GM20000 (cell line): ENCODE measurements at regions not wholly inside any gene's neighbourhood (a gene's known extent, or its start where the extent isn't known, plus 50 kb on each side); places are given as distances from the start of the nearest gene placed in this dataset.

Experiments
- DNase-seq: peaks from one replicate; pipeline ENCODE4 v3.0.0; 2012; ENCODE audit warnings: low spot score
- CTCF ChIP-seq: IDR thresholded peaks from 2 replicates; pipeline ENCODE4 v1.5.1; 2012; ENCODE audit warnings: mild to moderate bottlenecking, control low read depth; ENCODE audit errors: extremely low read depth, missing control alignments

- TF ChIP-seq CTCF: no peak
- no peak for DNase-seq
Observed at GRCh38 chr14:82113007-82113406, 579.4 kb upstream of the SEL1L start.

GRCh38 chr14:82113710-82114109 is 580.1 kb upstream of the SEL1L start:
- no peak for TF ChIP-seq CTCF
- no peak for DNase-seq

DNA sequence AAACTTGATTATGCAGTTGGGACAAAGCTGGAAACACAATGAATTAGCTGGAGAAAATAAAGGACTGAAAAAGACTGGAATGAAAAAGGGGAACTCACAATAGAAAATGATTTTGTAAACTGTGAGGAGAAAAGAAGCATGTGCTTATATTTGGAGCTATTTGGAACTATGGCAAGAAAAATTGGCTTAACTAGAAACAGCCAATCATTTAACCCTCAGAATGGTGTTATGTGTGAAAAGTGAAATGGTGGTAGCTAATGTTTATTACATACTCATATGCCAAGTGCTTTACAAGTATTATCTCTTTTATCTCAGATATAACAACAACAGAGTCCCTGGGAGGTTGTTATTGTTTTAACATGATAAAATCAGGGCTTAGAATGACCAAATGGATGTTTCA is 583.1 kb upstream of the SEL1L start:
- TF ChIP-seq CTCF: no peak
- DNase-seq: no peak

- DNase-seq: no peak
- no peak for TF ChIP-seq CTCF
Observed at GRCh38 chr14:82122655-82123054, 589.0 kb upstream of the SEL1L start.

DNA sequence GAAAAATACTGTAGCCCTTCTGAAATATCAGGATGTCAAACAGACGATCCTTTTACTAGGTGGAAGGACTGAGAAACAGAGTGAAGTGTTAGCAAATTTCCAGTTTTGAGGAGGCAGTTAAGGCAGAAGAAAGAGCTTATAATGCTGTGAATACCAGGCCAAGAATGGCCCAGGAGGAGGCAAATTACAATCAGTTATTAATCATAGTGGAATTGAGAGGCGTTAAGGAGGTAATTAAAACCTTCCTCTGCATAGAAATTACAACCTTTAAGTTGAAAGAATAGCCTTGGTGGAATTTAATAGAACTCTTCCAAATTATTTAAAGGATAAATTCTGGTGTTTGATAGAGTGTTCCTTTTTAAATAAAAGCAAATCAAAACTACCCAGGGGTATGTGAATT is 590.9 kb upstream of the SEL1L start:
- TF ChIP-seq CTCF: no peak

GRCh38 chr14:82126006-82126405 is 592.4 kb upstream of the SEL1L start:
- no peak for DNase-seq
- TF ChIP-seq CTCF: no peak

More for the DNA sequence above, 590.9 kb upstream of the SEL1L start:
- no peak for DNase-seq

GRCh38 chr14:82134411-82134810 is 600.8 kb upstream of the SEL1L start:
- DNase-seq: no peak
- TF ChIP-seq CTCF: no peak
